HG03060 (cell line): ENCODE measurements at regions not wholly inside any gene's neighbourhood (a gene's known extent, or its start where the extent isn't known, plus 50 kb on each side); places are given as distances from the start of the nearest gene placed in this dataset.
"Not testable (repeated sequence)": the region's sequence is repeated elsewhere in the genome, so short reads cannot be mapped to it uniquely, and the experiment has no call there.

ENCODE experiments used
- ATAC-seq: cut with Tn5 transposase; IDR thresholded peaks from one replicate; pipeline ENCODE4 v1.9.1; 2021; ENCODE audit warnings: low read depth, moderate number of reproducible peaks; ENCODE audit not compliant: unreplicated experiment

DNA sequence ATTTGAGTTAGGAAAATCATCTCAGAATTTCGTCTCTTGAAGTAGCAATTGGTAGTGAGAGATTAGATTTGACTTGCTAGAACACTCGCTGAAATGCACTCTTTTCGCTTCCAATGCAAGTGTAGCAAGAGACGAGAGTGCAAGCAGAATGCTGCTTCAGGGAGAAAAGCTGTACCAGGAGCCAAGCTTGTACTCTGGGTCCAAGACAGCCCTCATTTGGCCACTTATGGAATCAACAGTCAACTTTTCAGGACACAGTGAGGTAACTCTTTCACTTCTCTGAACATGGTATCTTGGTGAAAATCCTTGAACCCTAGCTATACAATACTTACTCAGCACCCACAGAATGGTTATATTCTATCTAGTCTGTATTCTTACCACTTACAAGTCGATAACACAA, 107.6 kb upstream of the TERB2 start:
- ATAC-seq: not testable (repeated sequence)

DNA sequence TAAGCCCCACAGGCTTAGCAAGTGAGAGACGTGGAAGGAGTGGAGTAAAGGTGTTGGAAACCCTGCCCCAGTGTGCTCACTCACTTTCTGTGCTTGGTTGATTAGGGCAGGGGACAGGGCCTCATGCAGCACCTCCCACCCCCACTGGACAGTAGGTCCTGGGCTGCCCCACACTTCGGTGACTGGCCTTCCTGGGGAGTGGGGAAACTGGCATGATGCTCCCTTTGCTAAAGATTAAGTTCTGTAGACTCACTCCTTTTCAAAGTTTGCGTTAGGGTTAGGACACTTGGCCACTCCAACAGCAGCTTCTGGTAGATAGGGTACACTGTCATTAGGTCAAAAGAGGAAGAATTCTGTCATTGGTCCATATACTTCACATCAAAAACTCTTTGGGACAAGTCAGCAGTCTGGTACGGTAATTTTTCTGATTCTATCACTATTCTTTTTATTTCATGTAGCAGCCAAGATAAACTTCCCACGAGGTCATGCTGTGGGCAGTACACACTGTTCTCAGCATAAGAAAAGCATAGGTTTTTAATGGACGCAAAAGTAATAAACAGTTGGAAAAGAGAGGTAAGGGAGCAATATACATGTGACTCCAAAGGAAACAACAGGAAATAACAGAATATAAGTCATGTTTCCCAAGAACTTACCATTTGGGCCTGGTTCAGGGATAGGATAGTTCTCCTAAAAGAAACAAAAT, 106.6 kb upstream of the TERB2 start:
- ATAC-seq: not testable (repeated sequence)

DNA sequence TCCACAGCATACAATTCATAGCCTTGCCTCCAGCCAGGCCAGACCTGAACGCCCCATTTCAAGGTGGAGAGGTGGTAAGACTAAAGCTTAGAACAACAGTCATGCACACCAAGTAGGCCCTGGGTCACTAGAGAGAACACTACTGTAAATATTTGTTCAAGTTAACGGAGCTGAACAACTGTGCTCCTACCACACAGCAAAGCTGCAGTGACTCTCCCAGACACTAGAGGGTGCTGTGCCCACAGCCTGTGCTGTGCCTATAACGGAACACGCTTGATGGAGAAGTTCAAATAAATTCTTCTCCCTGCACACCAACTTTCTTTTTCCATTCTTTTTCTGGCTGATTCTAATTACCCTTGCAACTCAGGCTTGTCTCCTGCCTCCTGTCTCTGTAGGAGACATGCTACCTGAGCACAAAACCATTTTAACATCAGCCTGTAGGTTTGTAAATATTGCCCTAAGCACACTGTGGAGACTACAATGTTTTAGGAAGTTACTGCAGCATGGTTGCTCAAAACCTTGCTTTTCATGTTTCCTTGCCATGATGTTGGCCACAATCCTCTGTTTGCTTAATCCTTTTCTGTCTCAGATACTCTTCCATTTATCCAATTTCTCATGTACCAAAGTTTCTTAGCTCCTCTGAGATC, 103.1 kb upstream of the TERB2 start:
- peak; percentile 60 for ATAC-seq

DNA sequence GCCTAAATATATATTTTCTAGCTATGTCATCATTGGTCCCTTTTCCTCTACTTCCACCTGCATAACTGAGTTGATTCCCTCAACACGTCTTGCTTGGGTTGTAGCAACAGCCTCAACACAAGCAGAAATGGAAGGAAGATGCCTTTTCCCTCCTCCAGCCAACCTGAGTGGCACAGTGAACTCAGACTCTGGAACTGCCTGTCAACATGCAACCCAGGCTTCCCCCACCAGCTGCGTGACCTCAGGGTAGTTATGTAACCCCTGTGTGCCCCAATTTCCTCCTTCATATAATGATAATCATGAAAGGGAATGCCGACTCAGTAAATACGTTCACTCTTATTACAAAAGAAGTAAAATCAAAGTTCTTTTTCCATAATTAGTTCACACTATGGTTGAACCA, 101.8 kb upstream of the TERB2 start:
- ATAC-seq: not testable (repeated sequence)

DNA sequence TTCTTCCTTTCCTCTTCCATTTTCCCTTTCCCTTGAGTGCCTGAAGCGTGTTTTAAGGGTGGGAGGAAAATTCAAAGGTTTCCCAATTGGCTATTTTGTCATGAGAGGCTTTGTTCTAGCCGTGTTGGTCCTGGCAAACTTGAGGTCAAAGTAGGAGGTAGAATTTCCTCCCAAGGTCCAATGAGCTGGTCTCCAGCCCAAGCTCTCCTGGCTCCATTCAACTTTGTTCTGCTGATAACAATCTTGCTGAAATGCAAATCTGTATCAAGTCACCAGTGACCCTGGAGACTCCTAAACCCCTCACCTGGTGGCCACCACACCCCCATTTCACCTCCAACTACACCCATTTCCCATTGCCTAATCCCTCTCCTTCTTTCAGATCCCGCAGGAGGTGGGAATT, 100.2 kb upstream of the TERB2 start:
- not testable (repeated sequence) for ATAC-seq

DNA sequence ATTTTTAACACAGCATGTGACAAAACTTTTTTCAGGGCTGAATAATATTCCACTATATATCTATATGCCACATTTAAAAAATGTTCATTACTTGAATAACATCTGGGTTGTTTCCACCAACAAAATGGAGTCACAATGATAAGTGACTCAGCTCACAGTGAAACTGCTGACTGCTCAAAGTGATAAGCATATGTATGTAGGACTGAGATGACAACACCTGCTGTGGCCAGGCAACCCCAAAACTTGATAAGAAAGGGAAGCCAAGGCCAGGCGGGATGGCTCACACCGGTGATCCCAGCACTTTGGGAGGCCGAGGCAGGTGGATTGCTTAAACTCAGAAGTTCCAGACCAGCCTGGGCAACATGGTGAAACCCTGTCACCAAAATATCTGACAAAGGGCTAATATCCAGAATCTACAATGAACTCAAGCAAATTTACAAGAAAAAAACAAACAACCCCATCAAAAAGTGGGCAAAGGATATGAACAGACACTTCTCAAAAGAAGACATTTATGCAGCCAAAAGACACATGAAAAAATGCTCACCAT, 99.2 kb upstream of the TERB2 start:
- not testable (repeated sequence) for ATAC-seq

DNA sequence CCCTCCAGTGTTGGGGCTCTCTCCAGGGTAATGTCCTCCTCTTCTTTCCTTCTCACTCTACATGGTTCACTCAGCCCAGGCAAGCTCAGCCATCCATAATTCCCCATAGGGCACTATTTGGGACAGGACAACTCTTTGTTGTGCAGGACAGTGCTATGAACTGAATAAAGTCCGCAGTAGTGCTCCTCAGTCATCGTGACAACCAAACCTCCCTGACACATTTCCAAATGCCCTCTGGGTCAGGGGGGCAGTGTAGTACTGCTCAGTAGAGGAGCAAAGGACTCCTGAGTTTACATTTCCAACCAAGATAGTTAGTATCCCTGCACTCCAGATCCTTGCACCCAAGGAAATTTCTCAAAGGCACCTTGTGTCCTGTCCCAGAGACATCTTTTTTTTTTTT, 97.4 kb upstream of the TERB2 start:
- not testable (repeated sequence) for ATAC-seq

DNA sequence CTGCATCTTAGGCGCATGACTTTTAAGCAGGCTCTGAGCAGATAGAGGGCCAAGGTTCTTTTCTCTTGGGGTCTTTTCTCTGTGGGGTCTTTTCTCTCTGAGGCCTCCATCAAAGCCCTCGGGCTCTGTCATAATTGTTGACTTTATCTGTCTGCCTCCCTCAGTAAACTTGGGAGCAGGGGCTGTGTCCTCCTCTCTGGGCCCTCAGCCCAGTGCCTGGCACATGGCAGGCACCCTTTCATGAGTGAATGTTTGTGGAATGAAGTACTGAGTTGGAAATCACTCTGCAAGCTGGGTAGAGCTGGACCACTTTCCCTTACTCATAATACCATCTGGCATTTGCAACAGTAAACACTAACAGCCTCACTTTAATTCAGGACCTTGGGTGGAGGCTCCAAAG, 96.3 kb upstream of the TERB2 start:
- ATAC-seq: not testable (repeated sequence)

DNA sequence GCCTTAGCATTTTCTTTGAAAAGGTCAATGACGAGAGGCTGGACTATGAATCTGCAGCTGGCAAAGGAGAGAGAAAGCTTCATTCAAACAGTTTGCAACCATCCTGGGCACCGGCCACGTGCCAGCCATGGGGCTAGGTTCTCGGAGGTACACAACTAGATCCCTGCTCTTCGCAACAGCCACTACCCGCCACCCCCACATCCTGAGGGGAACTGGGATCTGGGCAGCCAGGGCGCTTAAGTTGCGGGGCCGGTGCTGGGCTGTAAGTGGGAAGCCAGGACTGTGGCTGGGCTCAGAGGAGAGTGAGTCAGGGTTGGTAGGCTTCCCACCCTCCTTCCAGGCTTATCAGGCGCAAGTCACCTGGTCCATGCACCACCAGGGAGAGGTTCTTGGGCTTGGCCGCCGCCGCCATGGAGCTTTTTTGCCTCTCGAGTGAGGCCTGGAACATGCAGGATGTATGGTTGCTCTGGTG, 95.0 kb upstream of the TERB2 start:
- no peak for ATAC-seq

DNA sequence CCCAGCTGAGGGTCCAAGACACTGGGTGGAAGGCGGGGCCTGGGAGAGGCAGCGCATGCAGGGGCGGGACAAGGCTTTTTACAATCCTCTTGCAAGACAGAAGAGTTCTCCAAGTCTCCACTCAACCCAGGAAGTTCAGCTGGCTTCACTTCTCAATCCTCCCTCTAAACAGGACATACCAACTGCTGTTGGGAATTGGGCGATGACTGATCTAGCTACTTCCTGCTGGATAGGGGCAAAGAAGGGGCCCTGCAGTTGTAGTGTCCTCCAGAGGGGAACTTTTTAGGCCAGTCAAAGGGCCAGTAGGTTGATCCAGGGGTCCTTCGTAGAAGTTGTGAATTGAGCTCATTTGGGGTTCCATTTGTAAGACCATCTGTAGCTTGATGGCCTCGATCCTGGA, 94.6 kb upstream of the TERB2 start:
- ATAC-seq: no peak

DNA sequence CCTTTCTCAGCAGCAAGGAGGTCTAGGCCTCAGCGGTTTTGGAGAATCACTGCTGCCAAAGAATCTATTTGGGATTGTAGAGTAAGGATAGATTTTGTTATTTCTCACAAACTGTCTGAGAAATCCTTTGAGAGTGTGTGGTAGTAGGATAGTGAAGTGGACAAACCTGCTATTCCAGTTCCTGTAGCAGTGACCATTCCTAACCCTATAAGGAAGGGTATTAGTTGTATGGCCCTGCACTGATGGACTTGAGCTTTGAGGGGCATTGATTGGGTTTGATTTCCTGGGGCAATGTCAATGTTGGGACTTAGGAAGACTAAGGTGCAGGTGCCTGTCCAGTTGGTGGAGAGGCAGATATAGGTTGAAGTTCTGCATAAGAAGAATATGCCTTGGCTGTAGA, 93.6 kb upstream of the TERB2 start:
- ATAC-seq: not testable (repeated sequence)

DNA sequence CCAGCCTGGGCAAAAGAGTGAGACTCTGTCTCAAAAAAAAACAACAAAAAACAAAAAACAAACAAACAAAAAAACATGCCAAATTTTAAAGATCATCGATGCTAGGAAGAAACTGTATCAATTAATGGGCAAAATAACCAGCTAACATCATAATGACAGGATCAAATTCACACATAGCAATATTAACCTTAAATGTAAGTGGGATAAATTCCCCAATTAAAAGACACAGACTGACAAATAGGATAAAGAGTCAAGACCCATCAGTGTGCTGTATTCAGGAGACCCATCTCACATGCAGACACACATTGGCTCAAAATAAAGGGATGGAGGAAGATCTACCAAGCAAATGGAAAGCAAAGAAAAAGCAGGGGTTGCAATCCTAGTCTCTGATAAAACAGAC, 88.4 kb upstream of the TERB2 start:
- not testable (repeated sequence) for ATAC-seq

DNA sequence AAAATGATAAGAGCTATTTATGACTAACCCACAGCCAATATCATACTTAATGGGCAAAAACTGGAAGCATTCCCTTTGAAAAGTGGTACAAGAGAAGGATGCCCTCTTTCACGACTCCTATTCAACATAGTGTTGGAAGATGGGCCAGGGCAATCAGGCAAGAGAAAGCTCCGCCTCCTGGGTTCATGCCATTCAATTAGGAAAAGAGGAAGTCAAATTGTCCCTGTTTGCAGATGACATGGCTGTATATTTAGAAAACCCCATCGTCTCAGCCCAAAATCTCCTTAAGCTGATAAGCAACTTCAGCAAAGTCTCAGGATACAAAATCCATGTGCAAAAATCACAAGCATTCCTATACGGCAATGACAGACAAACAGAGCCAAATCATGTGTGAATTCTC, 86.4 kb upstream of the TERB2 start:
- ATAC-seq: not testable (repeated sequence)

DNA sequence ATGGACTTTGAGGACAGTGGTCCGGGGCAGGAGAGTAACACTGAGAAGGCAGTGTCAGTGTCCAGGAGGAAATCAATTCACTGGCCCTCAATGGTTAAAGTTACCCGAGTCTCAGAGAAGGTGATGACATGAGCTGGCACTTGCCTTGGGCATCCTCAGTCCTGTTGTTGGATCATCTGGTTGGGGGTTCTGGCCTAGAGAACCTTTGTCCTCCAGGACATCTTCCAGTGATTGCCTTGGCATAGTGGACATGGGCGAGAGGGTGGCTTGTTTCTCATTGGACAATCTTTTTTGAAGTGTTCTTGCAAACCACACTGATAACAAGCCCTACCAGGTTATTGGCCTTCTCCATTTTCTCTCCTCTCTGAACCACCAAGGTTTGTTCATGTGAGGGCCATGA, 83.4 kb upstream of the TERB2 start:
- ATAC-seq: no peak

DNA sequence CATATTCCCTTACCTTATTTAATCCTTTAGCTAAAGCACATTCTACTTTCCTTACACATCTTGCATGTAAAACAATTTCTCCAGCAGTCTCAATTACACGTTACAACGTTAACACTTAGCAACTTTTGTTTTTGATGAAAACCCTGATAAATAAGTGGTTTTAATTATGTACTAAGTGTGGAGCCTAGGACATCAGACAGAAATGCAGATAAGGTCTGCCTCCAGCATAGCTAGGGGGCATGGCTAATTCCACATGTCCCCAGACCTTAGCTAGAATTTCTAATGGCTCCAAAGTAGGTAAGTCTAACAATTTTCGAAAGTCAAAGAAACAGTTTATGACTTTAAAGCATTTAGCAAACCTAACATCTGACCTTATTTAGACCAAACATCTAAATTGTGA, 77.4 kb upstream of the TERB2 start:
- ATAC-seq: no peak

DNA sequence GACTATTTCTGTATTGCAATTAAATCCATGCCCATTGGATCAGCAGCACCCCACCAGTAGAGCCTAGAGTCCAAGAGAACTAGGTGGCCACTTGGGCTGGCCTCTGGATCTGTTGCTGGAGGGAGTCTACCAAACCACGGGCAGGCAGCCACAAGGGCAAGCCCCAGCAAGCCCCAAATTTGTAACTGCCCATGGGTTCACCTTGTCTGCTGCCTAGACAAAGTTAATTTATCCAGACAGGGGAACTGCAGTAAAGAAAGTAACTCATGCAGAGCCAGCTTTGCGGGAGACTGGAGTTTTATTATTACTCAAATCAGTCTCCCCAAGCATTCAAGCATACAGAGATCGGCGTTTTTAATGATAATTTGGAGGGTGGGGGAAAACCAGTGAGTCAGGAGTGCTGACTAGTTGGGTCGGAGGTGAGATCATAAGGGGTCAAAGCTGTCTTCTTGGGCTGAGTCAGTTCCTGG, 74.0 kb upstream of the TERB2 start:
- peak; percentile 65 for ATAC-seq

DNA sequence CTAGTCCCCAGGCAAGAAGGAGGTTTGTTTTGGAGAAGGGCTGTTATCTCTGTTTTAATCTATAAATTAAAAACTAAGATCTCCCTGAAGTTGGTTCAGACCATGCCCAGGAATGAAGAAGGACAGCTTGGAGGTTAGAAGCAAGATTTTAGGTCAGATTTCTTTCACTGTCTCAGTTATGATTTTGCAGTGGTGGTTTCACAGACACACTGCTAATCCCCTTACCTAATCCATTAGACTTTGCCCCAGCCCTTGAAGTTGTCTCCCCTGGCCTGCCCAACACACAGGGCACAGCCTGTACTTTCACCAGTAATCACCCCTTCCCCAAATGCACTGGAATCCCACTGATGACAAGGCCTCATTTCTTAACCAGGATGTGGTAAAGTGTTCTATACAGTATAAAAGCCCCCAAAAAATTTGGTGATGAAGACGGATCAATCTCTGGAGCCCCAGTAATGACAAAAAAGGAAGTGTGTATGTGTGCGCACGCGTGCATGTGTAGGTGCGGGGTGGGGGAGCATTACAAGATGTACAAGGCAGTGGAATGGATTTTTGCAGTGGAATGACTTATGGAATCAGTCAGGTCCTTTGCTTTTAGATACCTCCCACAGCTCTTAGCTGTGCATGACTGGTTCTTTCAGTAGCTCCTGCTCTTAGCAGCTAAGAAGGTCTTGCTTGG, 73.1 kb upstream of the TERB2 start:
- no peak for ATAC-seq

DNA sequence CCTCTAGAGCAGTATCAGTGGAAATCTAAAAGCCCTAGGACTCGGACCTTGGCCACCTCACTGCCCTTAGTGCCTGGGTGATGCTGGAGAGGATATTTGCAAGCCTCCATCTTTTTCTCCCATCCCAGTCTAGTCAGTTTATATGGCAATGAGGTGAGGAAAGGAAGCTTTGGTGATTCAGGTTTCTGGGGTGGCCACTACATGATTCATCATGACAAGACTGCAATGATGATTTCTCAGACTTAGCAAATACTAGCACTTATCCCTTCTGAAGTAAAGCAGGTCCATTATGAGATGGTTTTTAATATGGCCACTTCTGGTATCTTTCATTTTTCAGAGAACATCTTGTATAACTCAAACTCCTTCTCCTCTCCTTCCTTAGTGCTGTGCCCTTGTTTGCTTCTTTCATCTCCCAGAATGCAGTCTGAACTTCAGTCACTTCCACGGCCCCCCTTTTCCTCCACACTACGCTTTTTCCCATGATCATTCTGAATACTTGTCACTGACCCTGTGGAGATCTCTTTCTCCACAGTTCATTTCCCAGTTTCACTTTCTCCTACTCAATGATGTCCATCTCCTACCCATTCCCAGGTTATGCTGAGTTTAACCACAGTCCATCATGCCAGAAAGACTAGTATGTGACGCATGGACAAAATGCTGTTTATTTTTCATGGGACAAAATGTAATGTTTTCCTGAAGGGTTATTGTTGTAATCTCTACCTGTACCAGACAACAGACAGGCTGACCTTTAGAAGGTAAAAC, 57.4 kb upstream of the TERB2 start:
- not testable (repeated sequence) for ATAC-seq

DNA sequence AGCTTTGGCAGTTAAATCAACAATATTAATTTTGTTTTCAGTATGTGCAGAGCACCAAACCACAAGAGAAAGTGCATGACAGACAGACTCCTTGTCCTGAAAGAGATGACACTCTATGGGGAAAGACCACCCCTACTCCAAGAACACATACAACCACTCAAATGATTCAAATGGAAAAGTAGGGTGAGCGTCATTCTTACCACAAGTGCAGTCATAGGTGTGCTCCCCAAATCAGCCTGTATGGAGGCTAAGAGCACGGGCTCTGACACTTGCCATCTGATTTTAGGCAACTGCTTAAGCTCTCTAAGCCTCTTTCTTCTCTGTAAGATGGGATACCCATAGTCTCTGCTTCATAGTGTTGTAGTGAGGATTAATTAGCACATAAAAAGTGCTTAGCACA, 56.7 kb upstream of the TERB2 start:
- ATAC-seq: not testable (repeated sequence)

DNA sequence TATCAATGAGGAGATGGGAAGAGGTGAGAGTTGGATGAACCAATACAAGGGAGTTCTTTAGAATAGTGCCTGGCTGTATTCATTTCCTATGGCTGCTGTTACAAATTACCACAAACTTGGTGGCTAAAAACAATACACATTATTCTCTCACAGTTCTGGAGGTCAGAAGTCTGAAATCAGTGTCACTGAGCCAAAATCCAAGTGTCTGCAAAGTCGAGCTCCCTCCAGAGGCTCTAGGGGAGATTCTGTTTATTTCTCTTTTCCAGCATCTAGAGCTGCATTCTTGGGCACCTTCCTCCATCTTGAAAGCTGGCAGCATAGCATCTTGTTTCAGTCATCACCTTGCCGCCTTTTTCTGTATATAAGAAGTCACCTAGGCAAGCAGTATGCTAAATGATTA, 55.7 kb upstream of the TERB2 start:
- ATAC-seq: not testable (repeated sequence)
